HepG2 (cell line): ENCODE measurements at regions not wholly inside any gene's neighbourhood (a gene's known extent, or its start where the extent isn't known, plus 50 kb on each side); places are given as distances from the start of the nearest gene placed in this dataset.

Experiments used
- ATAC-seq: fragments of 200-7000 bp; cut with Tn5 transposase; 3 replicates; pipeline ENCODE4 v1.9.1; 2020; ENCODE audit warnings: mild to moderate bottlenecking, moderate library complexity
- BruUV-seq: library from RNA; stranded (reverse); fragments of 400-500 nt; replicated peaks from 2 replicates; lab custom pipeline; 2021; lab: Mats Ljungman, UMichigan
- CTCF ChIA-PET: fragments of 300-600 bp; formaldehyde crosslinking; extraction: SDS; loops from one replicate; lab custom pipeline; 2021; ENCODE audit warnings: low total read pairs, inconsistent platforms, low intra/inter-chr PET ratio; lab: Yijun Ruan, JAX
- POLR2A ChIA-PET: fragments of 350-600 bp; sonication (Branson Sonifier 250); formaldehyde crosslinking; loops from one replicate; lab custom pipeline; 2020; ENCODE audit warnings: antibody characterized with exemption, inconsistent platforms; lab: Yijun Ruan, JAX
- DNase-seq: peaks from one replicate; pipeline ENCODE4 v3.0.0-alpha.2; 2015; ENCODE audit warnings: low spot score
- FAIRE-seq: peaks from 3 replicates; lab custom pipeline; 2011; peaks lifted over from hg19 to GRCh38; lab: Jason Lieb, UNC
- H2AFZ ChIP-seq: one replicate; pipeline ENCODE4 v1.6.1; 2011; ENCODE audit warnings: low read length, inconsistent platforms
- H3K27ac ChIP-seq: fragments of 300-600 bp; 3 replicates; pipeline ENCODE4 v1.8.0; 2011; ENCODE audit warnings: mixed run types, mild to moderate bottlenecking, mixed read lengths, low read length, inconsistent platforms; ENCODE audit not compliant: insufficient read depth; ENCODE audit errors: extremely low read length
- H3K27me3 ChIP-seq, 2 experiments: fragments of 200-600 bp in 1 of 2; 2 replicates in 1 of 2; 3 replicates in 1 of 2; pipeline versions ENCODE4 v1.6.0 to v1.8.0; 2011; ENCODE audit warnings: low read length in 2 of 2, mild to moderate bottlenecking in 2 of 2, moderate library complexity in 2 of 2, inconsistent platforms in 1 of 2; ENCODE audit not compliant: insufficient read depth in 2 of 2, control insufficient read depth in 1 of 2
- H3K36me3 ChIP-seq, 2 experiments: fragments of 200-600 bp in 1 of 2; replicated peaks in 1 of 2; 2 replicates in 1 of 2; 3 replicates in 1 of 2; pipeline versions ENCODE4 v1.5.1 to v1.8.0; 2011; ENCODE audit warnings: low read length in 2 of 2, inconsistent platforms in 1 of 2; ENCODE audit not compliant: insufficient read depth in 2 of 2, control insufficient read depth in 1 of 2
- H3K4me1 ChIP-seq: 2 replicates; pipeline ENCODE4 v1.5.1; 2012; ENCODE audit warnings: low read length, inconsistent platforms; ENCODE audit not compliant: insufficient read depth
- H3K4me2 ChIP-seq: 2 replicates; pipeline ENCODE4 v1.6.0; 2011; ENCODE audit warnings: low read depth, low read length, inconsistent platforms
- H3K4me3 ChIP-seq, 3 experiments: fragments of 200-600 bp in 1 of 3; sonication (generic), shearing (Covaris generic) in 1 of 3; replicated peaks in 1 of 3; 2 replicates each; pipeline ENCODE4 v1.5.1; 2011 to 2016; ENCODE audit warnings: low read length in 3 of 3, inconsistent platforms in 2 of 3, low read depth in 2 of 3, mild to moderate bottlenecking in 2 of 3, control low read depth in 1 of 3, mixed read lengths in 1 of 3; ENCODE audit not compliant: insufficient read depth in 1 of 3
- H3K79me2 ChIP-seq: one replicate; pipeline ENCODE4 v1.6.1; 2011; ENCODE audit warnings: low read length, inconsistent platforms; ENCODE audit not compliant: insufficient read depth
- H3K9ac ChIP-seq: 2 replicates; pipeline ENCODE4 v1.6.0; 2011; ENCODE audit warnings: mild to moderate bottlenecking, low read depth, low read length, inconsistent platforms; ENCODE audit not compliant: insufficient read depth
- H3K9me3 ChIP-seq: 2 replicates; pipeline ENCODE4 v1.5.1; 2012; ENCODE audit warnings: mild to moderate bottlenecking, low read length
- H4K20me1 ChIP-seq: 2 replicates; pipeline ENCODE4 v1.6.0; 2011; ENCODE audit warnings: inconsistent platforms, mild to moderate bottlenecking, low read length, moderate library complexity; ENCODE audit not compliant: insufficient read depth
- GPBP1L1 ChIP-seq: sonication (generic); formaldehyde crosslinking; IDR thresholded peaks from 2 replicates; pipeline ENCODE4 v1.5.0; 2020; ENCODE audit warnings: mild to moderate bottlenecking, missing genetic modification reagents
- HES4 ChIP-seq: sonication (generic); formaldehyde crosslinking; IDR thresholded peaks from 2 replicates; pipeline ENCODE4 v1.9.0; 2021; ENCODE audit warnings: mild to moderate bottlenecking, missing genetic modification reagents, borderline replicate concordance
- NAIF1 ChIP-seq: sonication (generic); formaldehyde crosslinking; IDR thresholded peaks from 2 replicates; pipeline ENCODE4 v1.5.0; 2020; ENCODE audit warnings: mild to moderate bottlenecking, missing genetic modification reagents, borderline replicate concordance
- SP5 ChIP-seq: IDR thresholded peaks from 2 replicates; pipeline ENCODE4 v1.6.1; 2016; ENCODE audit warnings: low read depth, borderline replicate concordance
- ZBTB46 ChIP-seq: sonication (generic); formaldehyde crosslinking; IDR thresholded peaks from 2 replicates; pipeline ENCODE4 v1.4.0; 2020; ENCODE audit warnings: mild to moderate bottlenecking, missing genetic modification reagents, borderline replicate concordance
- ZFP36L1 ChIP-seq: sonication (generic); formaldehyde crosslinking; IDR thresholded peaks from 2 replicates; pipeline ENCODE4 v1.8.0; 2022; ENCODE audit warnings: mild to moderate bottlenecking, missing genetic modification reagents, moderate library complexity
- ZNF205 ChIP-seq: IDR thresholded peaks from 2 replicates; pipeline ENCODE4 v1.6.1; 2018; ENCODE audit warnings: missing biosample characterization, missing genetic modification reagents
- ZNF234 ChIP-seq: sonication (generic); formaldehyde crosslinking; conservative IDR thresholded peaks from 2 replicates; pipeline ENCODE4 v1.5.1; 2020; ENCODE audit warnings: mild to moderate bottlenecking, missing genetic modification reagents
- ZNF337 ChIP-seq: sonication (generic); formaldehyde crosslinking; IDR thresholded peaks from 2 replicates; pipeline ENCODE4 v1.5.1; 2020; ENCODE audit warnings: missing genetic modification reagents, low read depth, mild to moderate bottlenecking, borderline replicate concordance
- ZNF382 ChIP-seq: sonication (generic); formaldehyde crosslinking; IDR thresholded peaks from 2 replicates; pipeline ENCODE4 v1.5.0; 2020; ENCODE audit warnings: missing genetic modification reagents, mild to moderate bottlenecking, borderline replicate concordance
- ZNF616 ChIP-seq: sonication (generic); formaldehyde crosslinking; IDR thresholded peaks from 2 replicates; pipeline ENCODE4 v1.5.0; 2020; ENCODE audit warnings: low read depth, mild to moderate bottlenecking, missing genetic modification reagents
- WGBS: methylation state at CpG from one replicate; pipeline ENCODE4 v1.1.6; 2017; ENCODE audit warnings: low lambda C conversion rate; 5-methylcytosine and 5-hydroxymethylcytosine counted together
- in situ Hi-C: cut with HindIII; loops from 2 replicates; pipeline ENCODE4 v1.10.0; 2017; ENCODE audit warnings: low pct_unique_long_range_greater_than_20kb; ENCODE audit not compliant: extremely low pct_ligation_motif_present
- intact Hi-C: fragments of 100-400 bp; cut with micrococcal nuclease; formaldehyde crosslinking; loops from one replicate; pipeline ENCODE4 v1.10.0; 2022; ENCODE audit not compliant: unreplicated experiment

- BruUV-seq, result no TSS peak
- ATAC-seq, result no peak
- Histone ChIP-seq H2AFZ (no peak overlapping the region), H3K27ac (no peak overlapping the region), H3K27me3 (peaks cover 0 to 2% of the 10 kb centered on the region in 2 experiments; a peak in 1 of 5 replicates), H3K36me3 (no peaks in the 10 kb centered on the region), H3K4me3 (no peak overlapping the region), H3K9me3 (peaks cover 8% of the 10 kb centered on the region), H3K9ac (no peak overlapping the region), H3K79me2 (no peaks in the 10 kb centered on the region), H4K20me1 (no peaks in the 10 kb centered on the region), H3K4me1 (no peaks in the 10 kb centered on the region), H3K4me2 (no peak overlapping the region)
- ChIA-PET POLR2A (no interaction called here), CTCF (no interaction called here)
- intact Hi-C loops (no loop called here), in situ Hi-C loops (no loop called here)
- 37% methylated on average over 5 of the region's 5 CpGs for WGBS
- no peak for FAIRE-seq
- no peak for TF ChIP-seq ZNF337
- TF ChIP-seq ZFP36L1, result no peak
- no peak for TF ChIP-seq ZNF382 (CRISPR knock-in tag)
- TF ChIP-seq GPBP1L1 (CRISPR knock-in tag), result no peak
- no peak for TF ChIP-seq HES4 (CRISPR knock-in tag)
- no peak for TF ChIP-seq ZNF205 (CRISPR knock-in tag)
- TF ChIP-seq ZNF234, result no peak
- TF ChIP-seq NAIF1 (CRISPR knock-in tag), result no peak
- no peak for TF ChIP-seq ZBTB46
- TF ChIP-seq SP5, result no peak
- no peak for TF ChIP-seq ZNF616 (CRISPR knock-in tag)
- TF ChIP-seq, all 625 proteins: peak for 0
- DNase-seq, result no peak
Measured at GRCh38 chr10:130400890-130401289, 264.7 kb downstream of the GLRX3 start.
